Stimulated activated CD8-positive, alpha-beta memory T cell treated with anti-CD3 and anti-CD28 coated beads, Interleukin-12 subunit alpha, Interleukin-12 subunit beta, amount 100 ng/mL, for 24 hours (primary cell): ENCODE measurements at regions not wholly inside any gene's neighbourhood (a gene's known extent, or its start where the extent isn't known, plus 50 kb on each side); places are given as distances from the start of the nearest gene placed in this dataset.

Source experiments
- DNase-seq: peaks from one replicate; pipeline ENCODE4 v3.0.0-alpha.2; 2020; ENCODE audit errors: extremely low read depth

GRCh38 chr11:134625151-134625550, 213.1 kb upstream of the B3GAT1 start:
- DNase-seq: no peak

GRCh38 chr11:134624166-134624920, 212.3 kb upstream of the B3GAT1 start:
- DNase-seq: no peak

GRCh38 chr11:134623711-134624110, 211.7 kb upstream of the B3GAT1 start:
- no peak for DNase-seq

GRCh38 chr11:134622458-134622857, 210.4 kb upstream of the B3GAT1 start:
- DNase-seq: no peak

- DNase-seq: no peak
Measured at GRCh38 chr11:134617360-134617759, 205.3 kb upstream of the B3GAT1 start.

- no peak for DNase-seq
Measured at GRCh38 chr11:134616038-134616437, 204.0 kb upstream of the B3GAT1 start.

- DNase-seq: no peak
Measured at GRCh38 chr11:134615041-134615615, 203.1 kb upstream of the B3GAT1 start.

- no peak for DNase-seq
Measured at GRCh38 chr11:134614141-134614540, 202.1 kb upstream of the B3GAT1 start.

GRCh38 chr11:134613646-134614045, 201.6 kb upstream of the B3GAT1 start:
- DNase-seq: no peak

GRCh38 chr11:134612140-134613030, 200.3 kb upstream of the B3GAT1 start:
- DNase-seq: no peak

- no peak for DNase-seq
Measured at GRCh38 chr11:134611537-134611936, 199.5 kb upstream of the B3GAT1 start.

- no peak for DNase-seq
Measured at GRCh38 chr11:134610116-134610910, 198.3 kb upstream of the B3GAT1 start.

GRCh38 chr11:134609361-134610115, 197.5 kb upstream of the B3GAT1 start:
- DNase-seq: no peak

GRCh38 chr11:134607963-134608750, 196.1 kb upstream of the B3GAT1 start:
- DNase-seq: no peak

- no peak for DNase-seq
Measured at GRCh38 chr11:134606251-134606650, 194.2 kb upstream of the B3GAT1 start.

GRCh38 chr11:134604886-134605285, 192.8 kb upstream of the B3GAT1 start:
- DNase-seq: no peak

- no peak for DNase-seq
Measured at GRCh38 chr11:134599299-134599771, 187.3 kb upstream of the B3GAT1 start.

GRCh38 chr11:134598368-134598767, 186.3 kb upstream of the B3GAT1 start:
- no peak for DNase-seq

- no peak for DNase-seq
Measured at GRCh38 chr11:134597452-134597851, 185.4 kb upstream of the B3GAT1 start.

GRCh38 chr11:134596404-134596803, 184.4 kb upstream of the B3GAT1 start:
- DNase-seq: no peak
